ENCODE measurements at regions not wholly inside any gene's neighbourhood (a gene's known extent, or its start where the extent isn't known, plus 50 kb on each side); places are given as distances from the start of the nearest gene placed in this dataset.
"Not testable (repeated sequence)": the region's sequence is repeated elsewhere in the genome, so short reads cannot be mapped to it uniquely, and the experiment has no call there.

DNA sequence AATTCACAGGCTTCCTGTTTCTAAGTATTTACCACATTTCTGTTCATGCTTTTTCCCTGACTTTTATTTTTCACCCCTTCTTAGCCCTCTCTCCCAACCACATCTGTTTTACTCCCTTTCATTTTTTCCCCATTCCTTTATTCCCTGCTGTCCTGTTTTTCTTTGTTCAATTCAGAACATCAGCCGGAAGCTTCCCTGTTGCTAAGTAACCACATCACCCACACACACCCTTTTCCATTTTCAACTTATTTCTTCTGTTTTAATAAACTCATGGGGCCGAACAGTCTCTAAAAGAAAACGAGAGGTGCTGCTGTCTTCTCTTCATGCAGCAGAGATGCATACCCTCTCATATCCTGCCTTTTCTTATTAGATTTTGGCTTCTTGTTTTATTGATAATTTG is 53.5 kb upstream of the CEP85L start:
- intact Hi-C loops (cut with micrococcal nuclease) = loop anchor here (1.0 to 5.0 kb wide), 2 partner anchors 10 to 232 kb away; partner anchors contain the start of gene MCM9
- DNase-seq (no peak), ATAC-seq (ENCODE audit: low read depth) (no peak)
- ChIA-PET POLR2A (interaction anchor here (3.4 kb wide), 1 partner anchor 12 kb away, joined by 9 read pairs; no protein-coding TSS in a partner anchor), CTCF (no interaction called here)
- H3K4me1 Mint-ChIP-seq = peaks cover 80% of the 10 kb centered on the region
- H3K9me3 Mint-ChIP-seq = no peaks in the 10 kb centered on the region
- TF ChIP-seq, protein P1, sequence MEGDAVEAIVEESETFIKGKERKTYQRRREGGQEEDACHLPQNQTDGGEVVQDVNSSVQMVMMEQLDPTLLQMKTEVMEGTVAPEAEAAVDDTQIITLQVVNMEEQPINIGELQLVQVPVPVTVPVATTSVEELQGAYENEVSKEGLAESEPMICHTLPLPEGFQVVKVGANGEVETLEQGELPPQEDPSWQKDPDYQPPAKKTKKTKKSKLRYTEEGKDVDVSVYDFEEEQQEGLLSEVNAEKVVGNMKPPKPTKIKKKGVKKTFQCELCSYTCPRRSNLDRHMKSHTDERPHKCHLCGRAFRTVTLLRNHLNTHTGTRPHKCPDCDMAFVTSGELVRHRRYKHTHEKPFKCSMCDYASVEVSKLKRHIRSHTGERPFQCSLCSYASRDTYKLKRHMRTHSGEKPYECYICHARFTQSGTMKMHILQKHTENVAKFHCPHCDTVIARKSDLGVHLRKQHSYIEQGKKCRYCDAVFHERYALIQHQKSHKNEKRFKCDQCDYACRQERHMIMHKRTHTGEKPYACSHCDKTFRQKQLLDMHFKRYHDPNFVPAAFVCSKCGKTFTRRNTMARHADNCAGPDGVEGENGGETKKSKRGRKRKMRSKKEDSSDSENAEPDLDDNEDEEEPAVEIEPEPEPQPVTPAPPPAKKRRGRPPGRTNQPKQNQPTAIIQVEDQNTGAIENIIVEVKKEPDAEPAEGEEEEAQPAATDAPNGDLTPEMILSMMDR (IDR thresholded peaks at IDR 0.05) = no peak
- no peaks in the 10 kb centered on the region for H3K27me3 Mint-ChIP-seq
- H3K36me3 Mint-ChIP-seq (ENCODE audit: low read depth) = peaks cover 20% of the 10 kb centered on the region
- peak overlapping the region; percentile 93 for H3K27ac Mint-ChIP-seq
- peak overlapping the region; percentile 42 for H3K4me3 Mint-ChIP-seq

- Mint-ChIP-seq H3K4me1 (peaks cover 72% of the 10 kb centered on the region), H3K36me3 (ENCODE audit: low read depth) (peaks cover 28% of the 10 kb centered on the region)
- intact Hi-C loops (cut with micrococcal nuclease); H3K4me3 Mint-ChIP-seq; ATAC-seq (ENCODE audit: low read depth); H3K9me3 Mint-ChIP-seq; H3K27ac Mint-ChIP-seq; DNase-seq; POLR2A ChIA-PET; H3K27me3 Mint-ChIP-seq: not testable (repeated sequence)
- CTCF ChIA-PET = interaction anchor here (0.6 to 1.1 kb wide), 2 partner anchors 30 to 76 kb away, joined by 3 read pairs; no protein-coding TSS in a partner anchor
Observed at GRCh38 chr6:118701260-118701659, 49.9 kb upstream of the CEP85L start.
